GM12892 (cell line): ENCODE measurements at regions not wholly inside any gene's neighbourhood (a gene's known extent, or its start where the extent isn't known, plus 50 kb on each side); places are given as distances from the start of the nearest gene placed in this dataset.

Source experiments
- POLR2A ChIP-seq: IDR thresholded peaks from 2 replicates; pipeline ENCODE4 v1.6.1; 2011; ENCODE audit warnings: low read depth, low read length, control low read depth
- TAF1 ChIP-seq: IDR thresholded peaks from 2 replicates; pipeline ENCODE4 v1.6.1; 2011; ENCODE audit warnings: low read depth, mild to moderate bottlenecking, control low read depth, low read length, borderline replicate concordance

GRCh38 chr12:111094157-111095010, 174.0 kb upstream of the MYL2 start:
- TF ChIP-seq TAF1: no peak
- TF ChIP-seq POLR2A: no peak
